Glomerular visceral epithelial cell (primary cell): ENCODE measurements at regions not wholly inside any gene's neighbourhood (a gene's known extent, or its start where the extent isn't known, plus 50 kb on each side); places are given as distances from the start of the nearest gene placed in this dataset.

Source experiments
- DNase-seq: peaks from one replicate; pipeline ENCODE4 v3.0.0-alpha.2; 2016; ENCODE audit errors: extremely low spot score

DNA sequence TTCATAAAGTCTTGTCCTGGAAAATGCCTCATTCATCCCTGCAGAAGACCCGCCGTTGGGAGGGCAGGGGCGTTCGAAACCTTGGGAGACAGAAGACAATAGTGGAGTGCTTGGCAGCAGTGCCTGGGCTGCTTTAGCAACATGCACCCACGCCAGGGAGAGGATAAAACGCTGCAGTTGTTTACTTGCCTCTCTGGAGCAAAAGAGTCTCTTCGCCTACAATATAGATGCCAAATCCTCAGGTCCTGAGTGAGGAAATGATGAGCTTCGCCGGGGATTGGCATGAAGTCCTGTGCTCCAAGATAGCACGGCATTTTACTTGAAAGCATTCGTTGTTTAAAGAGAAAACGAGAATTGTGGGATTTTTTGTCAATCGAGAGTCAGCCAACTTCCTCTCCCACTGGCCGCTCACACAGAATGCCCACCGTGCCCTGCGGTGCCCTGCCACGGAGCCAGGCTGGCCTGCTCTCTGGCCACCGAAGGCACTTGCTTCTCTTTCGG lies 152.5 kb upstream of the POU3F3 start:
- no peak for DNase-seq

DNA sequence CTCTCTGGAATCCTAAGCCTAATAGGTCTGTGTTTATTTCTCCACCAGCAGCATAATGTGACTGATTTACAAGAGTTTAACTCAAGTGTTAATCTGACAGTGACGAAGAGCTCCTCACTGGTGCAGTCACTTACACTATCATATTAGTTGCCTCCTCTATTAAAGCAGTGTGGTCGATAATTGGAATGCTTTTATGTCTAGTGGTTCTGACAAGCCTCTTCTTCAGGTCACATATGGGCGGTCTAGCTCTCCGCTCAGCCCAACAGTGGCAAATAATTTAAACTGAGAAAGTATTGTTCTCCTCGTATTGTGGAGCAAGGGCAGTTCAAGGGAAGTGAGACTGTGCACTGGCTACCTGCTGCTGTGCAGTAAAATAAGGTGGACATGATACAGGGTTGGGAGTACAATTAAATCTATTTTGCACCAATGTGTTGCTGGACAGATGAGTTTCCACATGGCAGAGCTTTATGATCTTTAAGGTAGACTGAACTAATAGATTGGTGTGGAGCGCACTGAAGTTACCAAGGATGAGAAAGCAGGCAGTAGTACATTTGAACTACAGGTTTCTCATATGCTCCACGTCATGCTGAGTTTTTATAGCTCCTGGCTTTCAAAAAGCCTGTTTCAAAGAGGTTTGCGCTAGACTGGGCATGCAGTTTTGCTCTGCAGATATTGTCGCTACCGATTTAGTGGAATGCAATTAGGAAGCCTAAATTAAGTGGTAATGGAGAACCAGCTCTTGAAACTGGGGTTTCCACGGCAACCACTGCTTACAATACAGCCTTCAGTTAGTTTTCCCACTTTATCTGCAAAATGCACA lies 151.7 kb upstream of the POU3F3 start:
- no peak for DNase-seq

DNA sequence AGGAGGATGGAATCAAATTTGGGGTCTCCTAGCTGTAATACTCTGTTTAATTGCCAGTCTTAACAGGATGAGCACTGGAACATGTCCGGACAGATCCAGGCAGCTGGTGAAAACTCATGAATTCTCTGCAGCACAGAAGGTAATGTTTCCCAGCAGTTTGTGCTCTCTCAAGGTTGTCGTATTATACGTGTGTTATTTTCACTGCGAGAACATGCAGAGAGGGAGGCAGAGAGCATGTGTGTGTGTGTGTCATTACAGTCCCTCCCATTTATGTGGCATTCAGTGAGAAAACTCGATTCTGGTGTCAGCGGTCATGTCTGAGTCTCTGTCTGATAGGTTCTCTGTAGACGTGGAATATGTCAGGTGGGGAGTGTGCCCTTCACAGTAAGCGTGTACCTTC lies 150.2 kb upstream of the POU3F3 start:
- DNase-seq, result no peak

DNA sequence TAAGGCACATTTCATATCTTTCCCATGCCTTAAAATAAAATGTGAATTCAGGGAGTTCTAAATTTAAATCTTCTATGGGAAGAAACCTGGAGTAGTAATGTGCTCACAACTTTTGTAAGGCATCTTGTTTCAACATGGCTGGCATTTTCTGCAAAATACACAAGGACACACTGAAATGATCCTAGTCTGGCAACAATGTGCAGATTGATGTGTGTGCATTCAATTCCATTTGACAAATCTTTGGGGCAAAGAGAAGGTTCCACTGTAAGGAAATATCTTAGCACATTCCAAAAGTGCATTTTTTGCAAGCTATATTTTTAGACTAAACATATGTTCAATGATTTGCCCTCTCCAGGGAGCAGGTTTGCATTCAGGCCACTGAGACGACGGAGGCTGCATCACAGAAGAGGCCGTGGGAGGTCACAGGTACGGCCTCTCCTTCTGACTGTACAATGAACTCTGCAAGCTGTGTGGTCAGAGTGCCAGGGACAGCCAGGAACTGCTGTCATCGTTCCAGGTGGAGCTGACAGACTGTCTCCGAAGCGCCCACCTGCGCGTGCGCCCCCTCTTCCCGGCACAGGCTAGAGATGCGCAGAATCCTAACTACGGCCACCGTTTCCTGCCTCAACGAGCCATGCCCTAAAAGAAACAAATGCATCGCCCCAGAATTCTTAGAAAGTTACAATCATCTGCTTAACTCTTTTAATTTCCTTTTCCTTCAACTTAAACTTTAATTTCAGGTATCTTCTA lies 149.2 kb upstream of the POU3F3 start:
- no peak for DNase-seq

DNA sequence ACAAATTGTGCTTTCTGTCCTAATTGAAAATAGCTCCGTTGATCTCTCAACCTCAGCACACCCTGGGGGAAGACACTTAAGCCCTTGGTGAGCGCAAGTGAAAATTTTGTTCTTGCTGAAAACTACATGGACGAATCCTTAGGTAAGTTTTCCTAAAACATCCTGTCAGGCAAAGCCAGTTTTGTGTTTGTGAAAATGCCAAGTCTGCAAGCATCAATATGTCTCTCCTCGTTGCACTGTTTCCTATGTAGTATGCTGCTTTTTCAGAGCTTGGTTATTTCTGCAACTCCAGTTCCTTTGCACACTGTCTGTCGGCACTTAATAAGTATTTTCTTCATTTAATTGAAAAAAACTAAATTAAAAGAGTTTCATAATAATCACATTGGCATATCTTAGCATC lies 146.9 kb upstream of the POU3F3 start:
- no peak for DNase-seq

DNA sequence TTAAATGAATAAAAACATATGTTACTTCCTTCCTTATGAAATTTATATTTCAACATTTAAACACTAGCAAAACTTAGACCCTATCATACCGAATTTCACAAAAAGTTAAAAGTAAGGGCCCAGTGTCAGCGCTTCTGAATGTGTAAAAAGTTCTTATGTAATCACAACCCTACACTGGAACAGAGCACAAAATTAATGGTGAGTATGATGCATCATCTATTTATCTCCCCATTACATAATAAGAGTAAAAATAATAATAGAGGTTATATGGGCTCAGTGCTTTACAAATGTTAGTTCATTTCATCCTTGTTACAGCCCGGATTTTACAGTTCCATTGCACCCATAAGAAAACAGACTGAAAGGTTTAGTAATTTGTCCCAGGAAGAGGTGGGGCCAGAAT lies 144.9 kb upstream of the POU3F3 start:
- no peak for DNase-seq

DNA sequence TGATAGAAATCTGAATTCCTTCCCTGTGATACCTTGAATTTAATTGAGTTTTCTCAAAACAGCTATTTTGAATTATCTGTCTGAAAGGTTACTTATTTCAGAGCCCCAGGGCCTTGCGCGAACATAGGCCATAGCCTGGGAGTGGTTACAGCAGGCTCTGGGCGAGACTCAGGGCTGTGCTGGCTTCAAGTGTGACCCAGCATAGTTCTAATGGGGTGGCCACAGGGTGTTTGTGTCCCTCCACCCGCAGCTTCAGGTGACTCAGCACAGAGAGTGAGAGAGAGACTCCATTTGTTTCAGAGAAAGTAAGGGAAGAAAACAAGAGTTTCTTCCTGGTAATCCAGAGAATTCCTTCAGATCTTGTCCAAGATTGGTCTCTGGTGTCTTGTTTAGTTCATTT lies 137.9 kb upstream of the POU3F3 start:
- DNase-seq, result no peak

DNA sequence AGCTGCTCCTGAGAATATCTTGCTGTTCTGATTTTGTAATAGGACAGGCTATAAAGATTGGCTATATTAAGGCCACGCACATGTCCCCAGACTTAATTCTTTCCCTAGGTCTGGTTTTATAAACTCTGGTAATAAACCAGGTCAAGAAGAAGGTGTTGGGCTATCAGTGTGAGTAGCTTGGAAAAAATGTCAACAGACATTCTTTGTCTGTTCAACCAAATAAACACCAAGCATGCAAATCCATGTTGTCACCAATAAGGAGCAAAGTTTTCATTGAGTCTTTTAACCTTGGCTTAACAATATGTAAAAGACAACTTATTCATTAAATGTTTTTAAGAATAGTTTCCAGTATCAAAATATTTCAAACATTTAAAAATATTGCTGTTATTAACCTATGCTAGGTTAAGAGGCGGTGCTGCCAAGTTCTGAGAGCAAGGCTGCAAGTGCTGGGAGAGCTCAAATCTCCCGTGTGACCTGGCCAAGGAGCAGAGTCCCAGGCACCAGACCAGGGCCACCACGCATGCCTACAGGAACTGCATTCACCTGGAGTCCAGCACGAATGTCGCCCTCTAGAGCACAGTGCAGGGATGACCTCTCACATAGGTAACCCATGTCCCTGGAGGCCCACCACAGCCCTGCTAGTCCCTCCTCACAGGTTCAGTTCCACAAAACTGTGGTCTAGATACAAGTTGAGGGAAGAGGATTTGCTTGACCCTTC lies 120.5 kb upstream of the POU3F3 start:
- DNase-seq, result peak; percentile 7

- no peak for DNase-seq
These were observed 118.9 kb upstream of the POU3F3 start for GRCh38 chr2:104734937-104735586.

- no peak for DNase-seq
These were observed 117.9 kb upstream of the POU3F3 start for GRCh38 chr2:104736026-104736425.

DNA sequence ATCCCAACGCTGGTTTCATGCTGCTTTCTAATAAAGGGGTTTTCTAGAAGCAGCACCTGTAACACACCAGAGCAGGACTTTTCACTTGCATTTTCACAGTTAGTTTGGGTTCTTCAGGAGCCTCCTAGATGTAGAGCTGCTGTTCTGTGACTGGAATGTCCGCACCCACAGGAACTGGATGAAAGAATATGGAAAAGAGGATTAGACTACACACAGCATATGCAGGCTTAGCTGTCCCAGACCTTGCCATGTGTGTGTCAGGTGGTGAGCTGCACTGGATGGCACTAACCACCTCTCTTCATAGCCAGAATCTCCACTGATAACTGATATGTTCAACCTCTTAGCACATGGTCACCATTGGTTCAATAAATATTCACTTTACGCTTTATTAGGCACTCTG lies 112.1 kb upstream of the POU3F3 start:
- DNase-seq, result no peak

DNA sequence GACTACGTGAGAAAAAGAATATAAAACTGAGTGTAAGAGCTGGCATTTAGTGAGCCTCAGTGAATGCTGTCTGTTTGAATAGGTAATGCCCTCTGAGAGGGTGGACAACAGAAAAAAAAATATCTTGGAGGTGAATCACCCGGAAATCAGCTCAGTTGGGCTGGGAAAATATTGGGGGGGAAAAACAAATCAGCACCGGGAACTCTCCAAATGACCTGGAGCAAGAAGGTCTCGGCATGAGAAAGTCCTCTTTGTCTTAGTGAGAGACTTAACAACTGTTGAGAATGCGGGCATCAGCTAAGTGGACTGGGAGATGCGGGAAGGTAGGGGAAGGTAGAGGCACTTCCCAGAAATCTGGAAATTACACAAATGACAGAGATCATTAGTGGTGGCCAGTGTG lies 109.4 kb upstream of the POU3F3 start:
- no peak for DNase-seq

DNA sequence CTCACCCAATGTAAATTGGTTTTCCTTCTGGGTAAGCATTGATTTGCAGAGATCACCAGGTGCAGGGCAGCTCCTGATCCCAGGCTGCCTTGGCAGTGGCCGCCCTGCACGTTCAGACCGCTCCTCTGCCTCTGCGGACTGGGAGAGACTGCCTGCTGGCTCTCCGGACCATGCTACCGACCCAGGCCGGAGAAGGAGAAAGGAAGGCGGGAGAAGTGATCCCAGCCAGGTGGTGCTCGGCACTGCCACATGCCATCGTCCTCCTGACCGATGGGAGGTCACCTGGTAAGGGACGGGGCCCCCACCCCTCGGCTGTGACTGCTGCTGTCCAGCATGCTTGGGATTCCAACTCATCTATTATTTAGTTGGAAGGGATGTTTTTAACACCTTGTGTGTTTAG lies 108.1 kb upstream of the POU3F3 start:
- DNase-seq, result no peak

GRCh38 chr2:104746299-104746698 lies 107.6 kb upstream of the POU3F3 start:
- DNase-seq, result no peak

GRCh38 chr2:104746858-104747257 lies 107.1 kb upstream of the POU3F3 start:
- DNase-seq, result no peak

GRCh38 chr2:104749856-104750460 lies 104.0 kb upstream of the POU3F3 start:
- DNase-seq, result no peak

DNA sequence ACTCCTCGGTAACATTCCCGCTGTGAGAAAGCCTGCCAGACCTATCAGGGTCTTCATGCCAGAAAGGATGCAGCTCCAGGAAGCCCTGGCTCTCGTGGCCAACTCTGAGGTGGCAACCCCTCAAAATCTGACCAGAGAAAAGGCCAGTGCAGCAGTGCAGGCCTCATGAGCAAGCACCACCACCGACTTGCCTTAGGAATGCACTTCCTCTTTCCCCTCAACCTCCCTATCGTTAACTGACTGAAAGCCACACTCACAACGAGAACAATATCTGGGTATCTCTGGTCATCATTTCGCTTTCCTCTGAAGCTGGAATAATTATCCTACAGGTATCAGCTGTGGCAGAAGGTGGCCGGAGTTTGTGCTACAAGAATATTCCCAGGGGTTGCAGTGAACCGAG lies 101.4 kb upstream of the POU3F3 start:
- no peak for DNase-seq

- no peak for DNase-seq
These were observed 98.7 kb upstream of the POU3F3 start for GRCh38 chr2:104755026-104755878.

- DNase-seq, result no peak
These were observed 97.8 kb upstream of the POU3F3 start for GRCh38 chr2:104756118-104756517.

DNA sequence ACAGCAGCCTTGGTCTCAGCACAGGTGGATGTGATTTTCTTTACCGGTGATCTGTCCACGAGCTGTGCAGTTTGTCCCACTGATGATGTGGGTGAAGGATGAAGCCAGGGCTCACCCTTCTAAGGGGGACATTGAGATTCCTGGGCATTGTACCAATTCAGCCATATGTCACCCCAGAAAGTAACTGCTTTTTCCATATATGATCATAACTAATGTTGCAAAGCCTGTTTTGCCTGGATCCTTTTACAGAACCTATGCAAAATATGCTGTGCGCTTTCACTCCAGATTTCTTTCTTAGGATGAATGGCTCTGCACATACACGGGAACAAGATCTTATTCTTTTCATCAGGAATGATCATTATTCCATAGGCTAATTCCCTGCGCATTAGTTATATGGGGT lies 96.9 kb upstream of the POU3F3 start:
- DNase-seq, result no peak

DNA sequence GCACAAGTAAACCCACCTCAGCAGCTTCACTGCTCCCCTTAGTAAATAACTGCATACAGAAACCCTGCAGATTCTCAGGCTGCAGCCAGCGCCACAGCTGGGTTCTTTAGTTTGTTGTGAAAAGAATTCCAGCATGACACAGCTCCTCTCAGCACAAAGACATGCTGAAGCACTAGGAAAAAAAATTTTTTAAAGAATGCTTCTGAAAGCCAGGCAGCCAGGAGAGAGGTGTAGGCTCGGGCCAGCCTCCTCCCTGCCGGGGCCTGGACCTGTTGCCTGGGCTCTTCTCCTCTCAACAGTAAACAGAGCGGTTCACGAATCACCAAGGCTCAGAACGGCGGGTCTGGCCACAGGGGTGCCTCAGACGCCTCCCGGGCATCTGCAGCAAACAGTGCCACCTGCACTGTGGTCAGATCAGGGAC lies 95.7 kb upstream of the POU3F3 start:
- no peak for DNase-seq
